GM18868 (cell line): ENCODE measurements at regions not wholly inside any gene's neighbourhood (a gene's known extent, or its start where the extent isn't known, plus 50 kb on each side); places are given as distances from the start of the nearest gene placed in this dataset.
A peak's percentile ranks its signal among the peaks of the same experiment; 100 is the strongest.
"Not testable (repeated sequence)": the region's sequence is repeated elsewhere in the genome, so short reads cannot be mapped to it uniquely, and the experiment has no call there.

Experiments
- ATAC-seq: cut with Tn5 transposase; IDR thresholded peaks from one replicate; pipeline ENCODE4 v1.9.1; 2021; ENCODE audit warnings: mild to moderate bottlenecking, moderate library complexity; ENCODE audit not compliant: unreplicated experiment

- not testable (repeated sequence) for ATAC-seq
These were observed 157.6 kb downstream of the KLRB1 start for GRCh38 chr12:9450127-9450567.

DNA sequence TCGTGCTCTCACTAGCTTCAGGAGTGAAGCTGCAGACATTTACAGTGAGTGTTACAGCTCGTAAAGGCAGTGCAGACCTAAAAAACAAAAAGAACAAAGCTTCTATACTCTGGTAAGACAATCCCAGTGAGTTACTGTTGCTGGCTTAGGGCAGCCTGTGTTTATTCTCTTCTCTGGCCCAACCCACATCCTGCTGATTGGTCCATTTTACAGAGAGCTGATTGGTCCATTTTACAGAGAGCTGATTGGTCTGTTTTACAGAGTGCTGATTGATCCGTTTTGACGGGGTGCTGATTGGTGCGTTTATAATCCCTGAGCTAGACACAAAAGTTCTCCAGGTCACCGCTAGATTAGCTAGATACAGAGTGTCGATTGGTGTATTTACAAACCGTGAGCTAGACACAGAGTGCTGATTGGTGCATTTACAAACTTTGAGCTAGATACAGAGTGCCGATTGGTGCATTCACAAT is 158.0 kb downstream of the KLRB1 start:
- not testable (repeated sequence) for ATAC-seq

DNA sequence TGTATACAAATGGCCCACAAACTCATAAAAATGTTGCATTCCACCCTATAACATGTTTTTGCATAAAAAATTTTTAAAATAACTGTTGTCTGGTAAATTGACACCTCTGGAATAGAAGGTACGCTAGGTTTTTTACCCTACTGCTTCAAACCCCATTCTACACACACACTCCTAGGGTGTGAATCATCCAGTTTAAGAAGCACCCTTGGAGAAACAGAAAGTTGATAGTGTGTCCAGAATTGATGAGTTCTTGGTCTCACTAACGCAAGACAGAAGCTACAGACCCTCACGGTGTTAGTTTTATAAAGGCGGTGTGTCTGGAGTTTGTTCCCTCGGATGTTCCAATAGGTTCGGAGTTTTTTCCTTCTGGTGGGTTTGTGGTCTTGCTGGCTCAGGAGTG is 158.5 kb downstream of the KLRB1 start:
- ATAC-seq, result no peak

GRCh38 chr12:9448648-9449047 is 159.1 kb downstream of the KLRB1 start:
- not testable (repeated sequence) for ATAC-seq

DNA sequence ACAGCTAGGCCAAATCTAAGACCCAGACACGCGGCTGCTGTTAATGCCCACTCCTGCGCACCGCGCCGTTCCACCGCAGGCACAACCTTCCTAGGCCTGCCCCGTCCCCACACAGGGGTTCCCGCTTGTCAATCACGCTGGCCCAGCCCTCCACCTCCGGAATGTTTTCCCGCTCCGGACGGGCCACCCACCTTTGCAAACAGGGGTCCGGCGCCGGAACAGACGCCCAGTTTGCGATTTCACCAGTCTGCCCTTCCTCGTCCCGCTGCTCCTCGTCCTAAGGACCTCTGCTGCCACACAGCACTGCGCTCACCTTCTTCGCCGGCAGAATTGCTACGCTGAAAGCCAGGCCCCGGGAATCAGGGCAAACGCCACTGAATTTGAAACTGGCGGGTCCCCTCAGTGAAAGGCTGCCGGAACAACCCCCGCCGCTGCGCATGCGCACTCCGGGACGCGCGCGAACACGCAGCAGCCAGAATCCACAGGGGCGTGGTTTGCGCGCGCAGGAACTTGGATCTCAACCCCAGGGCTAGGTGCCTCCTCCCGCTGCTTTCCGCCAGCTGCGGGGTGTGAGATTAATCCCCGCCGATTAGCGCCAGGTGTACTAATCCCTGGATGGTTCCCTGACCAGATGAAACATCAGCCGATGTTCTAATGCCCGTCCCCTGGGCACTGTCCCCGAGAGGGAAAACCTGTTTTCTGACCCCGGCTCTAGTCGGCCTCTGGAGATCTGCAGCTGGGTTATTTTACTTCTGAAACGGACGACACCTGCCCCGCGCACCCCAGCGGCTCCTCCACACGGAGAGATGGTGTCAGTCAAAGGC is 159.7 kb downstream of the KLRB1 start:
- peak; percentile 63 for ATAC-seq

GRCh38 chr12:9446883-9447761 is 160.6 kb downstream of the KLRB1 start:
- ATAC-seq, result peak; percentile 21

GRCh38 chr12:9440428-9440827 is 167.3 kb downstream of the KLRB1 start:
- ATAC-seq, result not testable (repeated sequence)

DNA sequence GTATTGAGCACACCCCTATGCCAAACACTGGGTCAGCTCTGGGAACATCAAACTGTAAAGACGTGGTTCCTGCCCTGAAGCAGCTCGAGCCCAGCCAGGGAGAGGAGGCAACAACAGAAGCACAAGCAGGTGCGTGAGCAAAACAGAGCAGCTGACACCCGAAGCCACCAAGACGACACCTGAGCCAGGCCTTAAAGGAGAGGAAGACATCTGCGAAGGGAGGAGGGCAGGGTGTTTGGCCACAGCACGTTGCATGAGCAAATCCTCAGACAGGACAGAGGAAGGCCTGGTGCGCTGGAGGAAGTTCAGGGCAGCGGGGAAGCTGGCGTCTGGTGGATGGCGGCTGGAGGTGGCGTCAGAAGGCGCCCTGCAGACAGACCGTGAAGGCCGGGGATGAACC is 172.0 kb downstream of the KLRB1 start:
- not testable (repeated sequence) for ATAC-seq

DNA sequence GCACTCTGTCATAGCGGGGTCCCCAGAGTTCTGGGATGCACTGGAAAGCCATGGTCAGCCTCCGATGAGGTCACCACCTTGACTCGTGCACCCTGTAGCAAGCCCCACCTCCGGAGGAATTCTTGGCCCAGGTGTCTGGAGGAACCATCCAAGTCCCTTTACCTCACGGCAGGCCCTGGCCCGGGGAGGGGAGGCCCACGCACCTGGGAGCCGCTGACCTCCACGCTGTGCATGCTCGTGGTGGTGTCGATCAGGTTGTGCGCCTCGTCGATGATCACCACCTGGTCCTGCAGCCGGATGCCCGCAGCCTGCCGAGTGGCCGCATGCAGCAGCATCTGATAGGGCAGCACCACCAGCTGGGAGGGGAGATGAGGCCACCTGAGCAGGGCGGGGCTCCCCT is 177.3 kb downstream of the KLRB1 start:
- not testable (repeated sequence) for ATAC-seq

- ATAC-seq, result not testable (repeated sequence)
These were observed 178.9 kb downstream of the KLRB1 start for GRCh38 chr12:9428856-9429255.

DNA sequence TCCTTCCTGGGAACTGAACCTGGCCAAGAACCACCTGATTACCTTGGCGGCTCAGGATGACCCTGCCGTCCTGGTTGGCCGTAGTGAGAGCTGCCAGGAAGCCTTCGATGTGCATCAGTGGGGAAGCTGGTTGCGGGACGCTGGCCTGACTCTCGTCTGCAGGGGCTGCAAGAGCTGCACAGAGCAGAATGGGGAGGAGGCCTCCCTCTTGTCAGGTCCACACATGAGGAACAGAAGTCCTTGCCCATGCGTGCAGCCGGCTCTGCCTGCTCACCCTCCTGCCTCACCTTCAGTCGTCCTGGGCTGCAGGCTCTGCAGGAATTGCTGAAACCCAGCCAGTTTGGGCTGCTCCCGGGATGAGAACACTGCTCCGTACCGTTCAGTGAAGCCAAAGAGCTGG is 182.3 kb downstream of the KLRB1 start:
- not testable (repeated sequence) for ATAC-seq

DNA sequence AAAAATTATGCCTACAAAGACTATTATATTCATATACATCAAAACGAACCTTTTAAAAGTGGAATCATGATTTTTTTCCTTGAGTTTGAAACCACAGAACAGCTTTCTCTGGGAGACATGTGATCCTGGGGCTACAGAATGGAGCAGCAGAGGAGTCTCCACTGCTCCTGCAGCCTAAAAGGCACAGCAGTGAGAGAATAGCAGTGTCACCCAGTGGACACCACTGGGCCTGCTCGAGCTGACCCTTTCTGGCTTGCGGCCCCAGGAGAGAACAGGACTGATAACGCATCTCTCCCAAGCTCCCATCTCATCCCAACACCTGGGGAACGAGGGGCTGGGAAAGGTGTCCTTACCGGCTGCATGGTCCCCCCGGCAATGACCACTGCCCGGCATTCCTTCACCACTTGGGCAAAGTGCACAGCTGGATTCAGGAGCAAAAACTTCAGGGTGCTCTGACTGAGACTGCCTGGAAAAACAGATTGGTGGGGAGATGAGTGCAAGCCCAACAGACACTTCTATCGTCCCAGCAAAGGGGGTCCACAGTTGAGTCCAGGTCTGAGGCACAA is 183.5 kb downstream of the KLRB1 start:
- ATAC-seq, result not testable (repeated sequence)

GRCh38 chr12:9422689-9423088 is 185.0 kb downstream of the KLRB1 start:
- ATAC-seq, result not testable (repeated sequence)

- not testable (repeated sequence) for ATAC-seq
These were observed 186.1 kb downstream of the KLRB1 start for GRCh38 chr12:9421520-9422086.

DNA sequence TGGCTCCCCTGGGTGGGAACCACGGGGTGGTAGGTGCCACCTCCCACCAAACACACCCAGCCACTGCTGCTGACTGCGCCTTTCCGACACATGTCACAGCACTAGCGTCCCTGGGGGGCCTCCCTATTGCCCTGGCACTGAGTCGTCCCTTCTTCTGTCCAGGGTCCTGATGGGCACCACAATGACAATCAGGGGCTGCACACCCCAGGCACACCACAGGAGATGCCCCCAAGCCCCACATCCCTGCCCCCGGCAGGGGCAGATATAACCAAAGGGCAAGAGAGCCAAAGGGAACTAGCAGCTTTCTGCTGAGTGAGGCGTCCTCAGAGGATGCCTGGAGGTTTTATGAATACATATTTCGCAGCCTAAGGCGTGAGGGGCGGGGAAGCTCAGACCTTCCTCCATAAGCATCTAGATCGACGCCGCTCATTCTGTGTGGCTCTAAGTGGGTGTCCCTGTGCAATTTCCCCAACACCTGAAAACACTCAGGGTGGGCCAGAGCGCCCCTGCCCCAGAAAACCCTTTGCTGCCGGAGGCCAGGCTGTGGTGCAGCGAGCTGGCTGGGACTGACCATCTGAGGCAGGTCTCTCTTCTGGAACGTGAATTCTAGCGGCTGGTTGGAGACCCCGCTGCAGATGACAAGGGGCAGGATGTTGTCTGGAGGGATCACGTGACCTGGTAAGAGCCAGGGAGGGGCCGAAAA is 186.7 kb downstream of the KLRB1 start:
- ATAC-seq, result not testable (repeated sequence)

- ATAC-seq, result not testable (repeated sequence)
These were observed 189.1 kb downstream of the KLRB1 start for GRCh38 chr12:9418669-9419041.

GRCh38 chr12:9417947-9418668 is 189.6 kb downstream of the KLRB1 start:
- not testable (repeated sequence) for ATAC-seq

GRCh38 chr12:9417341-9417740 is 190.4 kb downstream of the KLRB1 start:
- not testable (repeated sequence) for ATAC-seq

DNA sequence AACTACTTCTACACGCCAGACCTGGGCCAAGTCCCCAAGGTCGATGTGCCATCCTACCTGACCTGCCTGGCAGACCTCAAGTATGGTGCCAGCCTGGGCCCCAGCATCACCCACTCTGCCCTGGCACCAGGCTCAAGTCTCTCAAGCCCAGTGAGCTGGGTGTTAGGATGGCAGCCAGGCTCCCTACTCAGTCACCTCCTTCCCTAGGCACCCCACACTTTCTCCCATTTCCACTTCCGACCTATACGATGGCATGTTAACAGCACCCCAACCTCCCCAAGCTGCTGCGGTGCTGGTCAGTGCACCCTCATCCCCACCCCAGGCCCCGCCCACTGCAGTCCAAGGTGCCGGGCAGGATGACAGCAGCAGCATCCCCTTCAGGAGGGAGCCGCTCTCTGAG is 191.4 kb downstream of the KLRB1 start:
- ATAC-seq, result not testable (repeated sequence)

DNA sequence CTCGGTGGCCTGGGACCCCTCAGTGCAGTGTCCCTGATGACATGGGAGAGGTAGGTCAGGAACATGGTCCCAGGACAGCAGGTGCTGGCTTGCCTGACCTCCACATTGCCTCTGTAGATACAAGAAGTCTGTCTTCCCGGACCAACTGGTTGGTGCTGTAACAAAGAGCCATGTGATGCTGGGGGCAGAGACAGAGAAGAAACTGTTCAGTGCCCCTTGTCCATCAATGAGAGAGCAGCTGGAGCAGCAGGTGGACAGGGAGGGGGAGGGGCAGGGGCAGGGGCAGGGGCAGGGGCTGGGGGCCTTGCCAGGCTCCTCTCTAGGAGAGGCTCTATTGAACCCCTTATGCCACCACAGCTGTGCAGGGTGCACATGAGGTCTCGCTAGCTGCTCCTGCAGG is 191.8 kb downstream of the KLRB1 start:
- ATAC-seq, result not testable (repeated sequence)
